Choroid plexus epithelial cell (primary cell): ENCODE measurements at regions not wholly inside any gene's neighbourhood (a gene's known extent, or its start where the extent isn't known, plus 50 kb on each side); places are given as distances from the start of the nearest gene placed in this dataset.
"Not testable (repeated sequence)": the region's sequence is repeated elsewhere in the genome, so short reads cannot be mapped to it uniquely, and the experiment has no call there.

Experiments used
- DNase-seq: peaks from one replicate; pipeline ENCODE4 v3.0.0-alpha.2; 2010; ENCODE audit warnings: low read depth
- H3K4me3 ChIP-seq: 2 replicates; pipeline ENCODE4 v1.5.1; 2011; ENCODE audit warnings: low read depth, mild to moderate bottlenecking, control low read depth, low read length, moderate library complexity
- CTCF ChIP-seq: conservative IDR thresholded peaks from 2 replicates; pipeline ENCODE4 v1.5.1; 2011; ENCODE audit warnings: low read depth, mild to moderate bottlenecking, control low read depth, inconsistent platforms, low read length, moderate library complexity

DNA sequence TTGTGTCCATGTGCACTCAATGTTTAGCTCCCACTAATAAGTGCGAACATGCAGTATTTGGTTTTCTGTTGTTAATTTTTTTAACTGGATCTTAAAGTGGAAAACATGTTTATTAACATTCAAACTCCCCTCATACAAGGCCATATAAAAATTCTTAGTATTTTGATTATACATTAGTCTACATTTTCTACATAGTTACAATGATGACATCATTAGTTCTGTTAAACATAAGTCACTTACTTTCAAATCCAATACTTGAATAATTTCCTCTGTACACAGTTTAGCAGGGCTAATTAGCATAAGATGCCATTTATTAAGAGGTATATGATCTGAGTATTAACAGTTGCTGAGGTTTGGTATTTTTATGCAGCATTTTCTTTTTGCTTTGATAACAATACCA is 91.3 kb upstream of the CCDC39 start:
- TF ChIP-seq CTCF, result no peak
- H3K4me3 ChIP-seq, result no peak overlapping the region

DNA sequence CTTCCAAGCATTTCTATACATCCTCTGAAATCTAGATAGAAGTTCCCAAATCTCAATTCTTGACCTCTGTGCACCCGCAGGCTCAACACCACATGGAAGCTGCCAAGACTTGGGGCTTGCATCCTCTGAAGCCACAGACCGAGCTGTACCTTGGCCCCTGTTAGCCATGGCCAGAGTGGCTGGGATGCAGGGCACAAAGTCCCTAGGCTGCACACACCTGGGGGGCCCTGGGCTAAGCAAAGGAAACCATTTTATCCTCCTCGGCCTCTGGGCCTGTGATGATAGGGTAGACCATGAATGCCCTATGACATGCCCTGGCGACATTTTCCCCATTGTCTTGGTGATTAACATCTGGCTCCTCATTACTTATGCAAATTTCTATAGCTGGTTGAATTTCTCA is 97.1 kb upstream of the CCDC39 start:
- no peak for DNase-seq
- H3K4me3 ChIP-seq, result no peak overlapping the region
- TF ChIP-seq CTCF, result no peak

More for the DNA sequence above, 91.3 kb upstream of the CCDC39 start:
- no peak for DNase-seq

- no peak for DNase-seq
Observed at GRCh38 chr3:180782195-180782984, 103.1 kb upstream of the CCDC39 start.

GRCh38 chr3:180786227-180786626 is 106.9 kb upstream of the CCDC39 start:
- not testable (repeated sequence) for DNase-seq, H3K4me3 ChIP-seq

More at GRCh38 chr3:180782195-180782984, 103.1 kb upstream of the CCDC39 start:
- TF ChIP-seq CTCF, result no peak
- no peak overlapping the region for H3K4me3 ChIP-seq

DNA sequence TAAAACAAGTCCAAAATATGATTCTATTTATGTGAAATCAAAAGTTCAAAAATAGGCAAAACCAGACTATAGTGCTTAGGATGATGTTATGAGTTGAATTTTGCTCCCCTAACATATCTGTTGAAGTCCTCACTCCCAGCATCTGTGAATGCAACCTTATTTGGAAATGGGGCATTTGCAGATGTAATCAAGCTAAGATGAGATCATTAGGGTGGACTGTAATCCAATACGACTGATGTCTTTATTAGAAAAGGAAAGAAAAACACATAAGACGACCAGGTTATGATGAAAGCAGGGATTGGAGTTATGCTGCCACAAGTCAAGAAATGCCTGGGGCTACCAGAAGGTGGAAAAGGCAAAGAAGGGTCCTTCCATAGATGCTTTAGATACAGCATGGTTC is 110.5 kb upstream of the CCDC39 start:
- DNase-seq, result no peak
- no peak for TF ChIP-seq CTCF

GRCh38 chr3:180798197-180798596 is 114.3 kb upstream of the FXR1 start:
- H3K4me3 ChIP-seq, result no peak overlapping the region
- TF ChIP-seq CTCF, result no peak
- no peak for DNase-seq

More for the DNA sequence above, 110.5 kb upstream of the CCDC39 start:
- no peak overlapping the region for H3K4me3 ChIP-seq

DNA sequence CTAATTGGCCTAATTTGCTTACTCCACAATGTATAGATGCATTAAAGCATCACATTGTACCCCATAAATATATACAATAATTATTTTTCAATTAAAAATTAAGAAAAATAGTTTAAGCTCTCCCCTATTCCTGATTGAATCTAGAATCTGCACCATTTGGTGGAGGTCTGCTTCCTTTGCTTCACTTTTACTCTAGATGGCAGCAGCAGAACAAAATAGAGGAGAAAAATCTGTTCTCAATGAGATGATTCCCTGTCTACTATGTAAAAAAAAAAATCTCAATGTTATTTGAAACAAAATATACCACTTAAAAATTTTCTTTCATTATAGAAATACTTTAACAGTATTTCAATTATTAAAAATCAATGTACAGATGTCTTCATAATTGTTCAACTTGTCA is 109.6 kb upstream of the FXR1 start:
- peak; percentile 62 for TF ChIP-seq CTCF

More for the DNA sequence above, 109.6 kb upstream of the FXR1 start:
- H3K4me3 ChIP-seq, result no peak overlapping the region
- DNase-seq, result peak; percentile 60
